Fibroblast of the aortic adventitia (primary cell): ENCODE measurements at regions not wholly inside any gene's neighbourhood (a gene's known extent, or its start where the extent isn't known, plus 50 kb on each side); places are given as distances from the start of the nearest gene placed in this dataset.

Experiments
- DNase-seq: peaks from one replicate; pipeline ENCODE4 v3.0.0-alpha.2; 2010; ENCODE audit warnings: low read depth
- H3K4me3 ChIP-seq: 2 replicates; pipeline ENCODE4 v1.5.1; 2011; ENCODE audit warnings: low read depth, mild to moderate bottlenecking, control low read depth, low read length, moderate library complexity
- TF ChIP-seq, protein P1 (sequence below): IDR thresholded peaks from 2 replicates; pipeline ENCODE4 v1.5.1; 2011; ENCODE audit warnings: mild to moderate bottlenecking, low read length, control low read depth, inconsistent platforms; ENCODE audit not compliant: insufficient read depth

DNA sequence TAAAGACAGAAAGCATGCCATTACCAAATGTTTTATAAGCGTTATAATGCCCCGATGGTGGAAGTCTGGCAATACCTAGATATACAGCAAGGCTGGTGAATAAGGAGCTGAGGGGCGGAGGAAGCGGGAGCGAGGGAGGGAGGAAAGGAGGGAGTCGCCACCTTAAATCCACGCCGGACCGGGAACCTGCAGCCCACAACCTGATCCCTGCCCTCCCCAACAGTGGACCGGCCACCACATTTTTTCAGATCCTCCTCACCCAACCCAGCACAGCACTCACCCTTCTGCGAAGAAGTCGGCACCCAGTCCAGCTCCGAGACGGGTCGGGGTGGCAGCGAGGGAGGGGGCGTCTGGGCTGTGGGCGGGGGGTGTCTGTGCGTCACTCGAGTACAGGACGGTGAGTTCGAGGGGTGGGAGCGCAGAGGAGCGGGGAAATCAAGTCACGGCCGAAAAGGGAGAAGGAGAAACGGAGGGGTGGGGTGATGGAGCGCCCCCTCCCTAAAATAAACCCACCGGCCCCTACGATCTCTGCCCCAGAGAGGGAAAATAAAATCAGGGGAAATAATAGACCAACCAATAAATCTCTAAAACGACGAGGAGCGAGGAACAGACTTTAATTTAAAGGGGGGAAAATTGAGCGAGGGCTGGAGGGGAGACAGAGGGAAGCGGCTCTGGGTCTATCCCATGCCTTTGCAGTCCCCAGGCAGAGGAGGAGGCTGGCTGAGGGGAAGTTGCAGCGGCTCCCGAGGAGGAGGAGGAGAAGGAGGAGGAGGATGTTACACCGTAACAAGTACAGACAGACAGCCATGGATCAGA is 96.5 kb upstream of the SERTAD2 start:
- H3K4me3 ChIP-seq, result peak overlapping the region; percentile 87
- DNase-seq, result peak; percentile 62
- TF ChIP-seq, protein P1, sequence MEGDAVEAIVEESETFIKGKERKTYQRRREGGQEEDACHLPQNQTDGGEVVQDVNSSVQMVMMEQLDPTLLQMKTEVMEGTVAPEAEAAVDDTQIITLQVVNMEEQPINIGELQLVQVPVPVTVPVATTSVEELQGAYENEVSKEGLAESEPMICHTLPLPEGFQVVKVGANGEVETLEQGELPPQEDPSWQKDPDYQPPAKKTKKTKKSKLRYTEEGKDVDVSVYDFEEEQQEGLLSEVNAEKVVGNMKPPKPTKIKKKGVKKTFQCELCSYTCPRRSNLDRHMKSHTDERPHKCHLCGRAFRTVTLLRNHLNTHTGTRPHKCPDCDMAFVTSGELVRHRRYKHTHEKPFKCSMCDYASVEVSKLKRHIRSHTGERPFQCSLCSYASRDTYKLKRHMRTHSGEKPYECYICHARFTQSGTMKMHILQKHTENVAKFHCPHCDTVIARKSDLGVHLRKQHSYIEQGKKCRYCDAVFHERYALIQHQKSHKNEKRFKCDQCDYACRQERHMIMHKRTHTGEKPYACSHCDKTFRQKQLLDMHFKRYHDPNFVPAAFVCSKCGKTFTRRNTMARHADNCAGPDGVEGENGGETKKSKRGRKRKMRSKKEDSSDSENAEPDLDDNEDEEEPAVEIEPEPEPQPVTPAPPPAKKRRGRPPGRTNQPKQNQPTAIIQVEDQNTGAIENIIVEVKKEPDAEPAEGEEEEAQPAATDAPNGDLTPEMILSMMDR, result peak; percentile 1

DNA sequence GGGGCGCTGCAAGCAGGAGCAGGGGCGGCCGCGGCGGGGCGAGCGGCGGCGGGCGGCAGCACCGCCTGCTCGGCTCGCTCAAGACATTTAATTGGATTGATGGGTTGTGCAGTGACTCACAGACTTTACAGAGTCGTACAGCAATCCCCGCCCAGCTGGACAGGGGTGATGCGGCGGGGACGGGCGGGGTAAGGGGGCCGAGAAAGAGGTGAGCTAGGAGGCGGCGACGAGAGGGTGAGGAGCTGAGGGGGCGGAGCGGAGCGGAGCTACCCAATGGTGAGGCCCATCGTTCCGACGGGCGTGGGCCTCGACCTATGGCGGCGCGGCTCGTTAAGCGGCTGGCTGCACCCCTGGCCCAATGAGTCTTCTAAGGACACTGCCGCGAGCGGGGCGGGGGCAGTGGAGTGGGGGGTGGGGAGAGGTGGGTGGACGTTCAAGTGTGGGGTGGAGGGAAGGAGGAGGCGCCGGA is 97.1 kb upstream of the SERTAD2 start:
- peak overlapping the region; percentile 87 for H3K4me3 ChIP-seq
- TF ChIP-seq, protein P1, result no peak
- DNase-seq, result no peak

DNA sequence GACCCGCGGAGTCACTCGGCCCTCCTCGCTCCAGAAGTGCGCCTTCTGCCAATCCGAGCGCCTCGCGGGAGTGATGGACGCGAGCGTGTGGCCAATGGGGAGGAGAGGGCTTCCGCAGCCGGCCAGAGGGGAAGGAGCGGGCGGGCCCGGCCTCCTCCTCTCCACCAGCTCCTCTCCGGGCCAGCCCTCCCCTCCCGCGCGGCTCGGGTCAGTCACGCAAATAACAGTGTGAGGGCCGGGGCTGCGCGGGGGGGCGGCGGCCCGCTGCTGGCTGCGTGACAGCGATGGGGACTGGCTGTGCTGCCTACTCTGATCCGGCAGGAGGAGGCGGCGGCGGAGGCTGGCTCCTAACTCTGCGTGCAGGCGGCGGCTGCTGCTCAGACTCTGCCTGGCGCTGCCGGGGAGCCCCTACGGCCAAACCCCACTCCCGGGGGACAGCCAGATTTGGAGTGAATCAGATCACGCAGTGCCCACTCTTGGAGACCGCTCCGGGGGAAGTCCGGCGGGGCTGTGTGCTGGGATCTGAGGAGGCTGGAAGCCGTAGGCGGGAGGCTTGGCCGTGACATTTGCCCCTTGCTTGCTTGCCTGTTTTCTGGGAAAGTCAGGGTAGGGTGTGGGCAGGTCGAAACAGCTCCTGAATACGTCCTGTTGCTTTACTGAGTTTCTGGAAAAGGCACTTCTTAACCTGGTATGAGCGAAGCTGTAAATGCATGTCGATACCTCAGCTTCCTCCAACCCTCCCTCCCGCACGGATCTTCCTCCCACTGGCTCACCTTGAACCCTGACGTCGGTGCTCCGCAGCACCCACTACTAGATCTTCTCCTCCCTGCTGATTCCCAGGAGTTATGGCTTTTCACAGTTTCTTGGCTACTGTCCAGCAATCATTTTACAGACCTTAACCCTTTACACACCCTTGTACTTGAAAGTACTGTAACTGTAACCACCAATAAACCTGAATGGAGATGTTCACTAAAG is 97.9 kb upstream of the SERTAD2 start:
- H3K4me3 ChIP-seq, result peak overlapping the region; percentile 75
- TF ChIP-seq, protein P1, result peak; percentile 58
- DNase-seq, result peak; percentile 99

DNA sequence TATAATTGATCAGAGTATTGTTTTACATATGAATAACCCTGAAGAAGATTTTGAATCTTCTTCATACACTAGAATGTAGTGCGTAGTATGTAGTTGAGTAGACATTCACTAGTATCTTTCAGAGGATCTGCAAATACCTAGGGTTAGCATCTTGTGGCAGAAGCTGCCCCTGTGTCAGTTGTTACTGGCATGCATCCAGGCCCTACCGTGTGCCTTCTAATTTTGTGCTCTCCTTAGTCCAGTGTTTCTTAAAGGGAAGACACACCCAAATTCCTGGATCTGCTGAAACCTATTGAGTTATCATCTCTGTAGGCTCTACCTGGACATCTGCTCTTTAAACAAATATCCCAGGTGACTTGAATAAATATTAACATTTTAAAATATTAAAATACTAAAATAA is 99.7 kb upstream of the SERTAD2 start:
- H3K4me3 ChIP-seq, result no peak overlapping the region
- DNase-seq, result no peak
- TF ChIP-seq, protein P1, result no peak

DNA sequence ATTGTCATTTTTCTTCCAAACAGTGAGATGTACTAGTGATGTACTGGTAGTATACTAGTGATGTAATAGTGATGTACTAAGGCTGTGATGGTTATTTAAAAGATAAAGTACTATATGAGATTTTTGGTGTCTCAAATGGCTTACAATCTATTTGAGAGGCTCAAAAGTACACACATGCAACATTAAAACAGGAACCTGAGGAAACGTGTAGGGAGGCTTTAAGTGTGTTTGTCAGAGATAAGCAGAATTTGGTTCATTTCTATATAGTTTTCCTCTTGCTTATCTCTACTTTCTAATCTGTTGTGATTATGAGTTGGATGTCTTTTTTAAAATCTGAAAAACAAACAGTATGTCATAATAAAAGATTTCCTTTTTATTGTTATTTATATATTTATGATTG is 100.9 kb upstream of the SERTAD2 start:
- no peak for DNase-seq
- H3K4me3 ChIP-seq, result no peak overlapping the region
- TF ChIP-seq, protein P1, result no peak

DNA sequence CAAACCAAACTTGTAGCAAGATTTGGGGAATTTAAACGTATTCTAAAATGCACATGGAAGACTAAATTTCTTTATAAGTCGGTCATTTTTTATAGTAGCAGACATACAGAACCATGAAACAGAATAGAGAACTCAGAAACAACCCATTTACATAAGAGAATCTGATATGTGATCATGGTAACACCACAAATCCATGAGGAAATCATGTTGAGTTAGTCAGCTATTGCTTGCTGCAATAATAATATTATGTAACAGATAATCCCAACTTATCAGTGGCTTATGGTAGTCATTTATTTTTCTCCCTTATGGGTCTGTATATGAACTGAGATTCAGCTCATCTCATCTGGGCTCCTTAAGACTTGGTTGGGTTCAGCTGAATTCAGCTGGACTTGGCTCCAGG is 103.4 kb upstream of the SERTAD2 start:
- no peak overlapping the region for H3K4me3 ChIP-seq
- no peak for DNase-seq
- TF ChIP-seq, protein P1, result no peak
